ENCODE measurements at regions not wholly inside any gene's neighbourhood (a gene's known extent, or its start where the extent isn't known, plus 50 kb on each side); places are given as distances from the start of the nearest gene placed in this dataset.

DNA sequence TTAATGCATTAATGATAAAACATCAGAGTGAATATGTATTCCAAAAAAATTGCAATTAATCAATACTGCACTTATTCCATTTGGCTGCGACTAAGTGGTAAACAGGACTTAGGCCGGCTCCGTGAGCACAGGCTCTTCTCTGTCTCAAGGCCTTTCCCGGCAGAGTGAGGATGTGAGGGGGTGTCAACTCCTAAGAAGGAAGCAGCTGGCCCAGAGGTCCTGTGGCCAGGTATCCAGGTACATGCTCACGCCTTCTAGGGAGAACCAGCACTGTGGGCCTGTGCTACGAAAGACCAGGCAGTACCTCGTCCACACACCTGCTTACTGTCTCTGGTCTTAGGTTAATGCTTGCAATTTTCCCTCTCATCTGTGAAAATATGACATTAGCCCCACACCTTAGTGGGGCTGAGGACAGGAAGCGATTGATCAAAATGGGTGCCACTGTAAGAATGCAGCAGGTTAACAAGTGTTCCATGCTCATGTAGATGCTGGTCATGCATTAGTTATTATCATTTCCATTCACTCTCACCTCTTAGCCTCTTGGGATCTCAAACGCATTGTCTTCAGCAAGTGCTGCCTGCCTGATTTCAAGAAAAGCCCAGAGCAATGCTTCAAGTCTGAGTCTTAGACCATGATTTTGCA is 175.3 kb downstream of the ABHD5 start:
- no peaks in the 10 kb centered on the region for H4K20me1 ChIP-seq (ENCODE audit: control insufficient read depth, extremely low read depth, insufficient read depth, low read length)
- no peaks in the 10 kb centered on the region for H3K9me1 ChIP-seq (ENCODE audit: control insufficient read depth, extremely low read depth, insufficient read depth, low read length)
- H2AFZ ChIP-seq (ENCODE audit: control insufficient read depth, low read length): no peak overlapping the region
- DNase-seq (ENCODE audit: low read depth, low spot score): no peak
- dilution Hi-C loops (cut with MboI; ENCODE audit: extremely low pct_ligation_motif_present, low sequenced_read_pairs): no loop called here
- no peak overlapping the region for H3K4me3 ChIP-seq (ENCODE audit: control insufficient read depth in 2 of 3, extremely low read depth in 1 of 3, insufficient read depth in 2 of 3, low read depth in 1 of 3, low read length in 3 of 3)
- H3K27ac ChIP-seq (ENCODE audit: control insufficient read depth, insufficient read depth, low read length): no peak overlapping the region
- no peak overlapping the region for H3K9ac ChIP-seq (ENCODE audit: control insufficient read depth, extremely low read depth, insufficient read depth, low read length)
- H3K9me3 ChIP-seq (ENCODE audit: control insufficient read depth, low read depth, low read length): no peaks in the 10 kb centered on the region
- TF ChIP-seq, protein P1, sequence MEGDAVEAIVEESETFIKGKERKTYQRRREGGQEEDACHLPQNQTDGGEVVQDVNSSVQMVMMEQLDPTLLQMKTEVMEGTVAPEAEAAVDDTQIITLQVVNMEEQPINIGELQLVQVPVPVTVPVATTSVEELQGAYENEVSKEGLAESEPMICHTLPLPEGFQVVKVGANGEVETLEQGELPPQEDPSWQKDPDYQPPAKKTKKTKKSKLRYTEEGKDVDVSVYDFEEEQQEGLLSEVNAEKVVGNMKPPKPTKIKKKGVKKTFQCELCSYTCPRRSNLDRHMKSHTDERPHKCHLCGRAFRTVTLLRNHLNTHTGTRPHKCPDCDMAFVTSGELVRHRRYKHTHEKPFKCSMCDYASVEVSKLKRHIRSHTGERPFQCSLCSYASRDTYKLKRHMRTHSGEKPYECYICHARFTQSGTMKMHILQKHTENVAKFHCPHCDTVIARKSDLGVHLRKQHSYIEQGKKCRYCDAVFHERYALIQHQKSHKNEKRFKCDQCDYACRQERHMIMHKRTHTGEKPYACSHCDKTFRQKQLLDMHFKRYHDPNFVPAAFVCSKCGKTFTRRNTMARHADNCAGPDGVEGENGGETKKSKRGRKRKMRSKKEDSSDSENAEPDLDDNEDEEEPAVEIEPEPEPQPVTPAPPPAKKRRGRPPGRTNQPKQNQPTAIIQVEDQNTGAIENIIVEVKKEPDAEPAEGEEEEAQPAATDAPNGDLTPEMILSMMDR (optimal IDR thresholded peaks at IDR 0.05 in 1 of 3, IDR thresholded peaks at IDR 0.05 in 1 of 3, conservative IDR thresholded peaks at IDR 0.05 in 1 of 3; ENCODE audit: extremely low read depth in 1 of 3, insufficient read depth in 2 of 3, low read length in 3 of 3): no peak
- no peak for TF ChIP-seq EZH2 (IDR thresholded peaks at IDR 0.05; ENCODE audit: low read length)
- H3K36me3 ChIP-seq (ENCODE audit: control insufficient read depth in 2 of 2, extremely low read depth in 1 of 2, insufficient read depth in 2 of 2, low read length in 2 of 2): no peaks in the 10 kb centered on the region
- H3K4me2 ChIP-seq (ENCODE audit: control insufficient read depth, extremely low read depth, insufficient read depth, low read depth, low read length): no peak overlapping the region
- no peaks in the 10 kb centered on the region for H3K79me2 ChIP-seq (ENCODE audit: control insufficient read depth, insufficient read depth, low read length)
- H3K4me1 ChIP-seq (ENCODE audit: control insufficient read depth, extremely low read depth, insufficient read depth, low read length): peaks cover 38% of the 10 kb centered on the region
- FAIRE-seq: peak; percentile 61
- H3K27me3 ChIP-seq (ENCODE audit: control insufficient read depth, extremely low read depth, insufficient read depth, low read length): no peaks in the 10 kb centered on the region

DNA sequence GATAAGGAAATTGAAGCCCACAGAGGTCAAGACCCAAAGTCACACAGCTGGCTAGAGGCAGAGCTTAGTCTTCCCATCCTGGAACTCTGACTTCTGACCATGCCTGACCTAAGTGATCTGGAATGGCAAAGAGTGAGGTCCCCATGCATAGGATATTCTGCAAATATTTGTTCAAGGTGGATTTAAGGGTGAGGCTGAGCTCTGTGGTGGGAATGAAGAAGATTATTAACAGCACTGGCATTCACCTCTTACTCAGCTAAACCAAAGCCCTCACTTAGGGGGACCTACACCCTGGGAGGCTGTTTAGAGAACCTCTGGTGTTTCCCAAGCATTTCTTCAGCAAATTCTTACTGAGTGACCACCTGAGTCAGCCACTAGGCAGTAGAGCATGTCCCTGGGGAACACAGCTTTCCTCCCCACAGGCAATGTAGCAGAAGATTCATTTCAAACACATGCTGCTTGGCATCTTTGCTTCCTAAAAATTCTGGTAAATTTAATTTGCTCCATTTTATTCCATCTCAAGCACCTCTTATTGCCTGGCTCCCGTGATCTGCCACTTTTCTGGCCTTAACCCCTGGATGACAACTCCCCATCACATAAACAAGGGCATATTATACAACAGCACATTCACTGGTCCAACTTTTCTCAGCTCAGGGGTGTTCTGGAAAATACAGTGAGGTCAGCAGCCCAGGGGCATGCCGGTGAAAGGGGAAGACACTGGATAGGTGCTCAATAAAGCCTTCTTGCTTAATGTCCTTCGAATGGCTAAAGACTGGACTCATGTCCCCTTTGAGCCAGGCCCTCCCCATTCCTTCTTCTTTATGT is 176.0 kb downstream of the ABHD5 start:
- Histone ChIP-seq H3K9me3 (ENCODE audit: control insufficient read depth, low read depth, low read length) (no peaks in the 10 kb centered on the region), H3K4me1 (ENCODE audit: control insufficient read depth, extremely low read depth, insufficient read depth, low read length) (peaks cover 46% of the 10 kb centered on the region), H4K20me1 (ENCODE audit: control insufficient read depth, extremely low read depth, insufficient read depth, low read length) (no peaks in the 10 kb centered on the region), H3K27ac (ENCODE audit: control insufficient read depth, insufficient read depth, low read length) (no peak overlapping the region), H3K27me3 (ENCODE audit: control insufficient read depth, extremely low read depth, insufficient read depth, low read length) (no peaks in the 10 kb centered on the region), H3K4me3 (ENCODE audit: control insufficient read depth in 2 of 3, extremely low read depth in 1 of 3, insufficient read depth in 2 of 3, low read depth in 1 of 3, low read length in 3 of 3) (no peak overlapping the region), H3K36me3 (ENCODE audit: control insufficient read depth in 2 of 2, extremely low read depth in 1 of 2, insufficient read depth in 2 of 2, low read length in 2 of 2) (no peaks in the 10 kb centered on the region), H3K4me2 (ENCODE audit: control insufficient read depth, extremely low read depth, insufficient read depth, low read depth, low read length) (no peak overlapping the region), H3K9me1 (ENCODE audit: control insufficient read depth, extremely low read depth, insufficient read depth, low read length) (no peaks in the 10 kb centered on the region), H3K9ac (ENCODE audit: control insufficient read depth, extremely low read depth, insufficient read depth, low read length) (no peak overlapping the region), H2AFZ (ENCODE audit: control insufficient read depth, low read length) (no peak overlapping the region), H3K79me2 (ENCODE audit: control insufficient read depth, insufficient read depth, low read length) (no peaks in the 10 kb centered on the region)
- dilution Hi-C loops (cut with MboI; ENCODE audit: extremely low pct_ligation_motif_present, low sequenced_read_pairs): no loop called here
- FAIRE-seq (peak; percentile 39), DNase-seq (ENCODE audit: low read depth, low spot score) (no peak)
- TF ChIP-seq EZH2 (IDR thresholded peaks at IDR 0.05; ENCODE audit: low read length): no peak
- TF ChIP-seq, protein P1 (optimal IDR thresholded peaks at IDR 0.05 in 1 of 3, IDR thresholded peaks at IDR 0.05 in 1 of 3, conservative IDR thresholded peaks at IDR 0.05 in 1 of 3; ENCODE audit: extremely low read depth in 1 of 3, insufficient read depth in 2 of 3, low read length in 3 of 3): no peak

All from keratinocyte (primary cell).